ENCODE measurements at regions not wholly inside any gene's neighbourhood (a gene's known extent, or its start where the extent isn't known, plus 50 kb on each side); places are given as distances from the start of the nearest gene placed in this dataset.
A peak's percentile ranks its signal among the peaks of the same experiment; 100 is the strongest.

DNA sequence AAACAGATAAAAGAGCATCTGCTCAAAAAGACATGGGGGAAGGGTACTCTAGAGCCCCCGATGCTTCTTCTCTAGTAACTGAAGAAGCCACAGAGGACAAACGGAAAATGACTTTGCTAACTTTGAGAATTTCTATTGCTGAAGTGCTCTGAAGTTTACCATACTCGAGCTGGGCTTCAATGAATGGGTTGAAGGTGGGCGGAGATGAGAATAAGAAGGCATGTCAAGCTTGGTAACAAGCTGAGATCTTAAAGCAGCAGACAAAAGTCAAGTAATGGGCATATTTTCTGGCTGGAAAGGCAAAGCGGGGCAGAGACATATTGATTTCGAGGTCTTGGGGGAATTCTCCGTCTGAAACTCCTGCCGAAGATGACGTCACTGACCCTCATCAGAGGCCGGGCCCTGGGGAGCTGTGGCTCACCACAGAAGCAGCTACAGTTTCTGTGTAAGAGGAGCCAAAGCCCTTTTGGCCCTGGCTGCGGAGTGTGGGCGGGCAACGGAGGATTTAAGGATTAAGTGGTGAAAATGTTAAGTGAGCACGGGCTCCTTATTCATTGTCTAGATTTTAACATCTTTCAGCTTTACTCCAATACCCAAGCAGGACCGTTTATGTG lies 115.8 kb upstream of the SLIT3 start:
- no peak overlapping the region for H2AFZ ChIP-seq (ENCODE audit: low read depth, low read length)
- WGBS (ENCODE audit: insufficient coverage, low coverage, missing lambda C conversion rate): 2% methylated on average over 15 of the region's 15 CpGs
- TF ChIP-seq, protein P1, sequence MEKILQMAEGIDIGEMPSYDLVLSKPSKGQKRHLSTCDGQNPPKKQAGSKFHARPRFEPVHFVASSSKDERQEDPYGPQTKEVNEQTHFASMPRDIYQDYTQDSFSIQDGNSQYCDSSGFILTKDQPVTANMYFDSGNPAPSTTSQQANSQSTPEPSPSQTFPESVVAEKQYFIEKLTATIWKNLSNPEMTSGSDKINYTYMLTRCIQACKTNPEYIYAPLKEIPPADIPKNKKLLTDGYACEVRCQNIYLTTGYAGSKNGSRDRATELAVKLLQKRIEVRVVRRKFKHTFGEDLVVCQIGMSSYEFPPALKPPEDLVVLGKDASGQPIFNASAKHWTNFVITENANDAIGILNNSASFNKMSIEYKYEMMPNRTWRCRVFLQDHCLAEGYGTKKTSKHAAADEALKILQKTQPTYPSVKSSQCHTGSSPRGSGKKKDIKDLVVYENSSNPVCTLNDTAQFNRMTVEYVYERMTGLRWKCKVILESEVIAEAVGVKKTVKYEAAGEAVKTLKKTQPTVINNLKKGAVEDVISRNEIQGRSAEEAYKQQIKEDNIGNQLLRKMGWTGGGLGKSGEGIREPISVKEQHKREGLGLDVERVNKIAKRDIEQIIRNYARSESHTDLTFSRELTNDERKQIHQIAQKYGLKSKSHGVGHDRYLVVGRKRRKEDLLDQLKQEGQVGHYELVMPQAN (IDR thresholded peaks at IDR 0.05; ENCODE audit: borderline replicate concordance): no peak
- TF ChIP-seq SMAD4 (CRISPR knock-in tag; conservative IDR thresholded peaks at IDR 0.05) (no peak), JUNB (CRISPR knock-in tag; conservative IDR thresholded peaks at IDR 0.05) (0 out of 2 replicates have a peak, but pooled peaks have one; percentile 4), ZNF134 (CRISPR knock-in tag; conservative IDR thresholded peaks at IDR 0.05) (peak; percentile 56; the same call in 1 of the 2 replicates), ATF1 (CRISPR knock-in tag; IDR thresholded peaks at IDR 0.05) (no peak), ATF1 (tag; IDR thresholded peaks at IDR 0.05) (peak; percentile 54), ILK (tag; IDR thresholded peaks at IDR 0.05; ENCODE audit: borderline replicate concordance, low read depth) (no peak), KDM5B (IDR thresholded peaks at IDR 0.05; ENCODE audit: insufficient replicate concordance, low read depth, low read length) (no peak), KAT8 (IDR thresholded peaks at IDR 0.05; ENCODE audit: low read depth) (no peak)
- TF ChIP-seq, protein P2, sequence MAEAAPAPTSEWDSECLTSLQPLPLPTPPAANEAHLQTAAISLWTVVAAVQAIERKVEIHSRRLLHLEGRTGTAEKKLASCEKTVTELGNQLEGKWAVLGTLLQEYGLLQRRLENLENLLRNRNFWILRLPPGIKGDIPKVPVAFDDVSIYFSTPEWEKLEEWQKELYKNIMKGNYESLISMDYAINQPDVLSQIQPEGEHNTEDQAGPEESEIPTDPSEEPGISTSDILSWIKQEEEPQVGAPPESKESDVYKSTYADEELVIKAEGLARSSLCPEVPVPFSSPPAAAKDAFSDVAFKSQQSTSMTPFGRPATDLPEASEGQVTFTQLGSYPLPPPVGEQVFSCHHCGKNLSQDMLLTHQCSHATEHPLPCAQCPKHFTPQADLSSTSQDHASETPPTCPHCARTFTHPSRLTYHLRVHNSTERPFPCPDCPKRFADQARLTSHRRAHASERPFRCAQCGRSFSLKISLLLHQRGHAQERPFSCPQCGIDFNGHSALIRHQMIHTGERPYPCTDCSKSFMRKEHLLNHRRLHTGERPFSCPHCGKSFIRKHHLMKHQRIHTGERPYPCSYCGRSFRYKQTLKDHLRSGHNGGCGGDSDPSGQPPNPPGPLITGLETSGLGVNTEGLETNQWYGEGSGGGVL (CRISPR knock-in tag; IDR thresholded peaks at IDR 0.05): no peak
- TF ChIP-seq, protein P3, sequence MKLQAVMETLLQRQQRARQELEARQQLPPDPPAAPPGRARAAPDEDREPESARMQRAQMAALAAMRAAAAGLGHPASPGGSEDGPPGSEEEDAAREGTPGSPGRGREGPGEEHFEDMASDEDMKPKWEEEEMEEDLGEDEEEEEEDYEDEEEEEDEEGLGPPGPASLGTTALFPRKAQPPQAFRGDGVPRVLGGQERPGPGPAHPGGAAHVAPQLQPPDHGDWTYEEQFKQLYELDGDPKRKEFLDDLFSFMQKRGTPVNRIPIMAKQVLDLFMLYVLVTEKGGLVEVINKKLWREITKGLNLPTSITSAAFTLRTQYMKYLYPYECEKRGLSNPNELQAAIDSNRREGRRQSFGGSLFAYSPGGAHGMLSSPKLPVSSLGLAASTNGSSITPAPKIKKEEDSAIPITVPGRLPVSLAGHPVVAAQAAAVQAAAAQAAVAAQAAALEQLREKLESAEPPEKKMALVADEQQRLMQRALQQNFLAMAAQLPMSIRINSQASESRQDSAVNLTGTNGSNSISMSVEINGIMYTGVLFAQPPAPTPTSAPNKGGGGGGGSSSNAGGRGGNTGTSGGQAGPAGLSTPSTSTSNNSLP (IDR thresholded peaks at IDR 0.05; ENCODE audit: borderline replicate concordance, low read depth, low read length): no peak
- TF ChIP-seq, protein P4, sequence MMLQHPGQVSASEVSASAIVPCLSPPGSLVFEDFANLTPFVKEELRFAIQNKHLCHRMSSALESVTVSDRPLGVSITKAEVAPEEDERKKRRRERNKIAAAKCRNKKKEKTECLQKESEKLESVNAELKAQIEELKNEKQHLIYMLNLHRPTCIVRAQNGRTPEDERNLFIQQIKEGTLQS (IDR thresholded peaks at IDR 0.05): peak; percentile 77
- TF ChIP-seq, protein P4 (CRISPR knock-in tag; conservative IDR thresholded peaks at IDR 0.05): no peak
- TF ChIP-seq, protein P5, sequence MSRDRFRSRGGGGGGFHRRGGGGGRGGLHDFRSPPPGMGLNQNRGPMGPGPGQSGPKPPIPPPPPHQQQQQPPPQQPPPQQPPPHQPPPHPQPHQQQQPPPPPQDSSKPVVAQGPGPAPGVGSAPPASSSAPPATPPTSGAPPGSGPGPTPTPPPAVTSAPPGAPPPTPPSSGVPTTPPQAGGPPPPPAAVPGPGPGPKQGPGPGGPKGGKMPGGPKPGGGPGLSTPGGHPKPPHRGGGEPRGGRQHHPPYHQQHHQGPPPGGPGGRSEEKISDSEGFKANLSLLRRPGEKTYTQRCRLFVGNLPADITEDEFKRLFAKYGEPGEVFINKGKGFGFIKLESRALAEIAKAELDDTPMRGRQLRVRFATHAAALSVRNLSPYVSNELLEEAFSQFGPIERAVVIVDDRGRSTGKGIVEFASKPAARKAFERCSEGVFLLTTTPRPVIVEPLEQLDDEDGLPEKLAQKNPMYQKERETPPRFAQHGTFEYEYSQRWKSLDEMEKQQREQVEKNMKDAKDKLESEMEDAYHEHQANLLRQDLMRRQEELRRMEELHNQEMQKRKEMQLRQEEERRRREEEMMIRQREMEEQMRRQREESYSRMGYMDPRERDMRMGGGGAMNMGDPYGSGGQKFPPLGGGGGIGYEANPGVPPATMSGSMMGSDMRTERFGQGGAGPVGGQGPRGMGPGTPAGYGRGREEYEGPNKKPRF (IDR thresholded peaks at IDR 0.05; ENCODE audit: low read depth, low read length): no peak

More for the DNA sequence above, 115.8 kb upstream of the SLIT3 start:
- no peak overlapping the region for H3K9ac ChIP-seq (ENCODE audit: insufficient read depth in 1 of 2, low read depth in 2 of 2, low read length in 2 of 2)
- no peaks in the 10 kb centered on the region for H3K79me2 ChIP-seq (ENCODE audit: control insufficient read depth, insufficient read depth, low read length)
- in situ Hi-C loops (cut with MboI) (no loop called here), intact Hi-C loops (cut with micrococcal nuclease) (no loop called here)
- no peaks in the 10 kb centered on the region for H3K4me1 ChIP-seq (replicated peaks in 1 of 2; ENCODE audit: control insufficient read depth in 2 of 2, insufficient read depth in 2 of 2, low read length in 2 of 2)
- POLR2A ChIA-PET: no interaction called here
- no peak overlapping the region for H3K4me2 ChIP-seq (ENCODE audit: insufficient read depth, low read length)
- no peak overlapping the region for H3K27ac ChIP-seq (ENCODE audit: extremely low read depth, low read depth, low read length)
- H3K9me1 ChIP-seq (ENCODE audit: control insufficient read depth, insufficient read depth, low read length): no peaks in the 10 kb centered on the region
- ATAC-seq (no peak), FAIRE-seq (no peak), DNase-seq (ENCODE audit: extremely low read depth in 1 of 4, low spot score in 3 of 4) (peak in 1 of 4 experiments; percentile 8)
- no TSS peak for BruUV-seq (replicated peaks)
- H4K20me1 ChIP-seq (replicated peaks; ENCODE audit: control insufficient read depth, insufficient read depth, low read length): no peaks in the 10 kb centered on the region
- H3K27me3 ChIP-seq (ENCODE audit: control insufficient read depth in 2 of 2, insufficient read depth in 2 of 2, low read length in 2 of 2): no peaks in the 10 kb centered on the region
- CTCF ChIA-PET (ENCODE audit: low intra/inter-chr PET ratio): no interaction called here
- no peaks in the 10 kb centered on the region for H3K36me3 ChIP-seq (ENCODE audit: control insufficient read depth, insufficient read depth, low read length)
- no peak overlapping the region for H3K4me3 ChIP-seq
- no peaks in the 10 kb centered on the region for H3K9me3 ChIP-seq (replicated peaks; ENCODE audit: control insufficient read depth, insufficient read depth, low read depth, low read length)

Data from K562 (cell line).